K562 (cell line): ENCODE measurements at regions not wholly inside any gene's neighbourhood (a gene's known extent, or its start where the extent isn't known, plus 50 kb on each side); places are given as distances from the start of the nearest gene placed in this dataset.

Source experiments
- CTCF ChIP-seq, 3 experiments: IDR thresholded peaks in 2 of 3; conservative IDR thresholded peaks in 1 of 3; 2 replicates each; pipeline ENCODE4 v1.5.1; 2011 to 2012; ENCODE audit warnings: low read length in 3 of 3, mild to moderate bottlenecking in 3 of 3, control low read depth in 2 of 3, improper control_type of control experiment in 1 of 3, inconsistent platforms in 1 of 3, low read depth in 1 of 3, mixed read lengths in 1 of 3, moderate library complexity in 1 of 3; ENCODE audit not compliant: insufficient read depth in 2 of 3
- DDX20 ChIP-seq: fragments of 450-650 bp; IDR thresholded peaks from 2 replicates; pipeline ENCODE4 v1.6.1; 2016; ENCODE audit warnings: missing genetic modification characterization, low read depth, mild to moderate bottlenecking, missing compliant biosample characterization, moderate library complexity
- ELK1 ChIP-seq: sonication (generic); formaldehyde crosslinking; IDR thresholded peaks from 2 replicates; pipeline ENCODE4 v1.8.1; 2022; ENCODE audit warnings: missing genetic modification reagents
- EZH2 ChIP-seq: IDR thresholded peaks from 2 replicates; pipeline ENCODE4 v1.6.1; 2012; ENCODE audit warnings: low read depth, mild to moderate bottlenecking, inconsistent platforms, low read length, borderline replicate concordance
- MCM7 ChIP-seq, 2 experiments: fragments of 450-650 bp; IDR thresholded peaks; 2 replicates each; pipeline ENCODE4 v1.6.1; 2016 to 2018
- PCBP2 ChIP-seq: fragments of 200-400 bp; formaldehyde crosslinking; IDR thresholded peaks from 2 replicates; pipeline ENCODE4 v1.6.1; 2018; ENCODE audit warnings: low read length, low read depth, mild to moderate bottlenecking, moderate library complexity; ENCODE audit not compliant: poor library complexity, severe bottlenecking
- POU5F1 ChIP-seq: fragments of 150-350 bp; IDR thresholded peaks from 2 replicates; pipeline ENCODE4 v1.6.1; 2014; ENCODE audit warnings: borderline replicate concordance, low read length, low read depth, mild to moderate bottlenecking; ENCODE audit not compliant: partially characterized antibody
- SP2 ChIP-seq: IDR thresholded peaks from 2 replicates; pipeline ENCODE4 v1.6.1; 2011; ENCODE audit warnings: mild to moderate bottlenecking, low read depth, low read length, moderate library complexity; ENCODE audit not compliant: poor library complexity, severe bottlenecking; ENCODE audit errors: extremely low read depth
- SRF ChIP-seq, 2 experiments: fragments of 250-450, 450-650 bp in 1 of 2; sonication (Bioruptor Pico) in 1 of 2; sonication (generic) in 1 of 2; formaldehyde crosslinking; IDR thresholded peaks; 2 replicates each; pipeline versions ENCODE4 v1.5.0 to v1.5.1; 2020 to 2022; ENCODE audit warnings: mild to moderate bottlenecking in 1 of 2, missing genetic modification reagents in 1 of 2

GRCh38 chr5:171629628-171630349, 155.8 kb upstream of the SMIM23 start:
- TF ChIP-seq SRF (CRISPR knock-in tag; IDR thresholded peaks at IDR 0.05) = no peak
- no peak for TF ChIP-seq SP2
- no peak for TF ChIP-seq DDX20 (tag)
- TF ChIP-seq MCM7 (IDR thresholded peaks at IDR 0.05) = no peak
- no peak for TF ChIP-seq ELK1 (CRISPR knock-in tag)
- TF ChIP-seq CTCF (IDR thresholded peaks at IDR 0.05 in 2 of 3, conservative IDR thresholded peaks at IDR 0.05 in 1 of 3; ENCODE audit: insufficient read depth in 2 of 3, low read depth in 1 of 3, low read length in 3 of 3) = peak; percentile 43 to 51 (median 51)
- no peak for TF ChIP-seq EZH2
- no peak for TF ChIP-seq POU5F1
- no peak for TF ChIP-seq PCBP2
